ENCODE measurements at regions not wholly inside any gene's neighbourhood (a gene's known extent, or its start where the extent isn't known, plus 50 kb on each side); places are given as distances from the start of the nearest gene placed in this dataset.

- Histone ChIP-seq H3K4me1 (ENCODE audit: insufficient read depth, low read length) (no peaks in the 10 kb centered on the region; the same call in 1 of the 2 replicates), H3K4me3 (ENCODE audit: low read length) (no peak overlapping the region), H3K36me3 (ENCODE audit: insufficient read depth, low read length) (no peaks in the 10 kb centered on the region), H3K27me3 (ENCODE audit: insufficient read depth, low read length) (peaks cover 35% of the 10 kb centered on the region), H3K27ac (ENCODE audit: low read depth, low read length) (no peak overlapping the region), H3K9ac (ENCODE audit: low read depth, low read length) (no peak overlapping the region), H3K9me3 (ENCODE audit: insufficient read depth, low read depth, low read length) (no peaks in the 10 kb centered on the region)
- WGBS: 89% methylated on average over 8 of the region's 9 CpGs
Observed at GRCh38 chr2:176491172-176491904, 222.1 kb downstream of the MTX2 start.

- H3K4me3 ChIP-seq (ENCODE audit: low read length): no peak overlapping the region
- H3K9ac ChIP-seq (ENCODE audit: low read depth, low read length): no peak overlapping the region
- H3K4me1 ChIP-seq (ENCODE audit: insufficient read depth, low read length): no peaks in the 10 kb centered on the region; the same call in 1 of the 2 replicates
Observed at GRCh38 chr2:176492583-176492982, 223.3 kb downstream of the MTX2 start.

GRCh38 chr2:176493226-176493825 is 224.1 kb downstream of the MTX2 start:
- no peak overlapping the region for H3K4me3 ChIP-seq (ENCODE audit: low read length)

More at GRCh38 chr2:176492583-176492982, 223.3 kb downstream of the MTX2 start:
- peaks cover 35% of the 10 kb centered on the region for H3K27me3 ChIP-seq (ENCODE audit: insufficient read depth, low read length)
- no peaks in the 10 kb centered on the region for H3K9me3 ChIP-seq (ENCODE audit: insufficient read depth, low read depth, low read length)
- 96% methylated on average over 1 of the region's 1 CpG for WGBS
- no peak overlapping the region for H3K27ac ChIP-seq (ENCODE audit: low read depth, low read length)
- no peaks in the 10 kb centered on the region for H3K36me3 ChIP-seq (ENCODE audit: insufficient read depth, low read length)

GRCh38 chr2:176493909-176494308 is 224.7 kb downstream of the MTX2 start:
- no peak overlapping the region for H3K27ac ChIP-seq (ENCODE audit: low read depth, low read length)
- WGBS: 94% methylated on average over 3 of the region's 3 CpGs
- peaks cover 26% of the 10 kb centered on the region for H3K27me3 ChIP-seq (ENCODE audit: insufficient read depth, low read length)
- no peaks in the 10 kb centered on the region; the same call in 1 of the 2 replicates for H3K4me1 ChIP-seq (ENCODE audit: insufficient read depth, low read length)
- no peaks in the 10 kb centered on the region for H3K9me3 ChIP-seq (ENCODE audit: insufficient read depth, low read depth, low read length)
- H3K36me3 ChIP-seq (ENCODE audit: insufficient read depth, low read length): no peaks in the 10 kb centered on the region
- H3K4me3 ChIP-seq (ENCODE audit: low read length): no peak overlapping the region
- H3K9ac ChIP-seq (ENCODE audit: low read depth, low read length): no peak overlapping the region

More at GRCh38 chr2:176493226-176493825, 224.1 kb downstream of the MTX2 start:
- Histone ChIP-seq H3K9me3 (ENCODE audit: insufficient read depth, low read depth, low read length) (no peaks in the 10 kb centered on the region), H3K27me3 (ENCODE audit: insufficient read depth, low read length) (peaks cover 32% of the 10 kb centered on the region), H3K27ac (ENCODE audit: low read depth, low read length) (no peak overlapping the region), H3K36me3 (ENCODE audit: insufficient read depth, low read length) (no peaks in the 10 kb centered on the region), H3K9ac (ENCODE audit: low read depth, low read length) (no peak overlapping the region), H3K4me1 (ENCODE audit: insufficient read depth, low read length) (no peaks in the 10 kb centered on the region; the same call in 1 of the 2 replicates)
- 91% methylated on average over 7 of the region's 7 CpGs for WGBS

GRCh38 chr2:176494949-176495353 is 225.7 kb downstream of the MTX2 start:
- Histone ChIP-seq H3K4me1 (ENCODE audit: insufficient read depth, low read length) (no peaks in the 10 kb centered on the region), H3K36me3 (ENCODE audit: insufficient read depth, low read length) (no peaks in the 10 kb centered on the region), H3K4me3 (ENCODE audit: low read length) (no peak overlapping the region), H3K27me3 (ENCODE audit: insufficient read depth, low read length) (peaks cover 18% of the 10 kb centered on the region), H3K9ac (ENCODE audit: low read depth, low read length) (no peak overlapping the region), H3K27ac (ENCODE audit: low read depth, low read length) (no peak overlapping the region), H3K9me3 (ENCODE audit: insufficient read depth, low read depth, low read length) (no peaks in the 10 kb centered on the region)
- WGBS: 86% methylated on average over 2 of the region's 2 CpGs

GRCh38 chr2:176495826-176496225 is 226.6 kb downstream of the MTX2 start:
- H3K27ac ChIP-seq (ENCODE audit: low read depth, low read length): no peak overlapping the region
- H3K4me3 ChIP-seq (ENCODE audit: low read length): no peak overlapping the region
- no peaks in the 10 kb centered on the region for H3K4me1 ChIP-seq (ENCODE audit: insufficient read depth, low read length)
- no peaks in the 10 kb centered on the region for H3K9me3 ChIP-seq (ENCODE audit: insufficient read depth, low read depth, low read length)
- 91% methylated on average over 3 of the region's 3 CpGs for WGBS
- H3K36me3 ChIP-seq (ENCODE audit: insufficient read depth, low read length): no peaks in the 10 kb centered on the region
- H3K27me3 ChIP-seq (ENCODE audit: insufficient read depth, low read length): peaks cover 10% of the 10 kb centered on the region; the same call in 1 of the 2 replicates
- H3K9ac ChIP-seq (ENCODE audit: low read depth, low read length): no peak overlapping the region

- Histone ChIP-seq H3K27ac (ENCODE audit: low read depth, low read length) (no peak overlapping the region), H3K4me3 (ENCODE audit: low read length) (no peak overlapping the region), H3K4me1 (ENCODE audit: insufficient read depth, low read length) (no peaks in the 10 kb centered on the region), H3K9ac (ENCODE audit: low read depth, low read length) (no peak overlapping the region), H3K36me3 (ENCODE audit: insufficient read depth, low read length) (no peaks in the 10 kb centered on the region), H3K27me3 (ENCODE audit: insufficient read depth, low read length) (peaks cover 5% of the 10 kb centered on the region), H3K9me3 (ENCODE audit: insufficient read depth, low read depth, low read length) (no peaks in the 10 kb centered on the region)
- 96% methylated on average over 3 of the region's 3 CpGs for WGBS
Observed at GRCh38 chr2:176496761-176497160, 227.5 kb downstream of the MTX2 start.

- H3K9ac ChIP-seq (ENCODE audit: low read depth, low read length): no peak overlapping the region
- no peak overlapping the region for H3K27ac ChIP-seq (ENCODE audit: low read depth, low read length)
Observed at GRCh38 chr2:176500901-176501300, 231.7 kb downstream of the MTX2 start.

GRCh38 chr2:176501617-176502016 is 232.4 kb downstream of the MTX2 start:
- Histone ChIP-seq H3K4me3 (ENCODE audit: low read length) (no peak overlapping the region), H3K4me1 (ENCODE audit: insufficient read depth, low read length) (no peaks in the 10 kb centered on the region), H3K9me3 (ENCODE audit: insufficient read depth, low read depth, low read length) (no peaks in the 10 kb centered on the region), H3K36me3 (ENCODE audit: insufficient read depth, low read length) (no peaks in the 10 kb centered on the region), H3K27me3 (ENCODE audit: insufficient read depth, low read length) (peaks cover 15% of the 10 kb centered on the region), H3K9ac (ENCODE audit: low read depth, low read length) (no peak overlapping the region), H3K27ac (ENCODE audit: low read depth, low read length) (no peak overlapping the region)
- 91% methylated on average over 3 of the region's 3 CpGs for WGBS

More at GRCh38 chr2:176500901-176501300, 231.7 kb downstream of the MTX2 start:
- H3K27me3 ChIP-seq (ENCODE audit: insufficient read depth, low read length): peaks cover 15% of the 10 kb centered on the region
- H3K4me1 ChIP-seq (ENCODE audit: insufficient read depth, low read length): no peaks in the 10 kb centered on the region
- H3K9me3 ChIP-seq (ENCODE audit: insufficient read depth, low read depth, low read length): no peaks in the 10 kb centered on the region
- WGBS: no CpG with 5 or more reads among the region's 1 CpG
- H3K4me3 ChIP-seq (ENCODE audit: low read length): no peak overlapping the region
- H3K36me3 ChIP-seq (ENCODE audit: insufficient read depth, low read length): no peaks in the 10 kb centered on the region

GRCh38 chr2:176502619-176503018 is 233.4 kb downstream of the MTX2 start:
- Histone ChIP-seq H3K27me3 (ENCODE audit: insufficient read depth, low read length) (peaks cover 15% of the 10 kb centered on the region), H3K4me3 (ENCODE audit: low read length) (no peak overlapping the region), H3K36me3 (ENCODE audit: insufficient read depth, low read length) (no peaks in the 10 kb centered on the region), H3K4me1 (ENCODE audit: insufficient read depth, low read length) (no peaks in the 10 kb centered on the region), H3K27ac (ENCODE audit: low read depth, low read length) (no peak overlapping the region), H3K9ac (ENCODE audit: low read depth, low read length) (no peak overlapping the region), H3K9me3 (ENCODE audit: insufficient read depth, low read depth, low read length) (no peaks in the 10 kb centered on the region)

- Histone ChIP-seq H3K4me1 (ENCODE audit: insufficient read depth, low read length) (no peaks in the 10 kb centered on the region), H3K27ac (ENCODE audit: low read depth, low read length) (no peak overlapping the region), H3K9ac (ENCODE audit: low read depth, low read length) (no peak overlapping the region), H3K9me3 (ENCODE audit: insufficient read depth, low read depth, low read length) (no peaks in the 10 kb centered on the region), H3K4me3 (ENCODE audit: low read length) (no peak overlapping the region), H3K27me3 (ENCODE audit: insufficient read depth, low read length) (peaks cover 15% of the 10 kb centered on the region), H3K36me3 (ENCODE audit: insufficient read depth, low read length) (no peaks in the 10 kb centered on the region)
- WGBS: 80% methylated on average over 1 of the region's 1 CpG
Observed at GRCh38 chr2:176503776-176504175, 234.5 kb downstream of the MTX2 start.

Data from HUES64 (cell line).